Epithelial cell of proximal tubule (primary cell): ENCODE measurements at regions not wholly inside any gene's neighbourhood (a gene's known extent, or its start where the extent isn't known, plus 50 kb on each side); places are given as distances from the start of the nearest gene placed in this dataset.

Experiments used
- DNase-seq: peaks from one replicate; pipeline ENCODE4 v3.0.0-alpha.2; 2011; ENCODE audit warnings: low read depth
- H3K4me3 ChIP-seq: 2 replicates; pipeline ENCODE4 v1.5.1; 2011; ENCODE audit warnings: low read depth, mild to moderate bottlenecking, low read length
- TF ChIP-seq, protein P1 (sequence below): conservative IDR thresholded peaks from 2 replicates; pipeline ENCODE4 v1.5.1; 2012; ENCODE audit warnings: low read depth, mild to moderate bottlenecking, low read length

DNA sequence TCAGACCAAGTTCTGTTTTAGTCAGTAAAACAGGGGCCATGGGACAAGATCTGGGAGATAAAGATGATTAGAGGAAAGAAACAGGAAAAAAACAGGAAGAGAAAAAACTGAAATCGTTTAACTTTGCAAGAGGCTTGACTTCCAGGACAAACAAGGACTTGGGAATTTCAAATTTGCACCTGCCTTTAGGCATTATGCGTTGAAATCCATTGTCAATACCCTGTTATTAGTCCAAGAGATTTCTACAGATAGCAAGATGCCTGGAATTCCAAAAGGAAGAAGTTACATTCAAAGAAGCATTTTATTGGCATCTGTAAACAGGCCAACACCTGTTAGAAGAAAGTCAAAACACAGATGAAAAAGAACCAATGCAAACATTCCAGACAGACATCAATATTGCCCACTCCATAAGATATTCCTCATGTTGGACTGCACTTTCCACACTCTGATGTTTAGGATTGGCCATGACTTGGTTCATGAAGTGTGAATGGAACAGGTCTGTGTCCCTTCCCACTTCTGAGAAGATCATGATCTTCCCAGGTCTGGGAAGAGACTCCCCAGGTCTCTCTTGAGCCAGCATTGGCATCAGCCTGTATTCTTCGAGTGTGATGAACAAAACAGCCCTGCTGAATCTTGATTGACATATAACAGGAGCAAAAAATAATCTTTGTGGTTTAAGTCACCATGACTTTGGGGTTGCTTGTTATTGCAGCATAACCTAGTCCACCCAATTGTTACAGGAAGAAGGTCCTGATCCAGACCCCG, 181.4 kb upstream of the FN1 start:
- TF ChIP-seq, protein P1, sequence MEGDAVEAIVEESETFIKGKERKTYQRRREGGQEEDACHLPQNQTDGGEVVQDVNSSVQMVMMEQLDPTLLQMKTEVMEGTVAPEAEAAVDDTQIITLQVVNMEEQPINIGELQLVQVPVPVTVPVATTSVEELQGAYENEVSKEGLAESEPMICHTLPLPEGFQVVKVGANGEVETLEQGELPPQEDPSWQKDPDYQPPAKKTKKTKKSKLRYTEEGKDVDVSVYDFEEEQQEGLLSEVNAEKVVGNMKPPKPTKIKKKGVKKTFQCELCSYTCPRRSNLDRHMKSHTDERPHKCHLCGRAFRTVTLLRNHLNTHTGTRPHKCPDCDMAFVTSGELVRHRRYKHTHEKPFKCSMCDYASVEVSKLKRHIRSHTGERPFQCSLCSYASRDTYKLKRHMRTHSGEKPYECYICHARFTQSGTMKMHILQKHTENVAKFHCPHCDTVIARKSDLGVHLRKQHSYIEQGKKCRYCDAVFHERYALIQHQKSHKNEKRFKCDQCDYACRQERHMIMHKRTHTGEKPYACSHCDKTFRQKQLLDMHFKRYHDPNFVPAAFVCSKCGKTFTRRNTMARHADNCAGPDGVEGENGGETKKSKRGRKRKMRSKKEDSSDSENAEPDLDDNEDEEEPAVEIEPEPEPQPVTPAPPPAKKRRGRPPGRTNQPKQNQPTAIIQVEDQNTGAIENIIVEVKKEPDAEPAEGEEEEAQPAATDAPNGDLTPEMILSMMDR: no peak
- no peak for DNase-seq
- H3K4me3 ChIP-seq: no peak overlapping the region

DNA sequence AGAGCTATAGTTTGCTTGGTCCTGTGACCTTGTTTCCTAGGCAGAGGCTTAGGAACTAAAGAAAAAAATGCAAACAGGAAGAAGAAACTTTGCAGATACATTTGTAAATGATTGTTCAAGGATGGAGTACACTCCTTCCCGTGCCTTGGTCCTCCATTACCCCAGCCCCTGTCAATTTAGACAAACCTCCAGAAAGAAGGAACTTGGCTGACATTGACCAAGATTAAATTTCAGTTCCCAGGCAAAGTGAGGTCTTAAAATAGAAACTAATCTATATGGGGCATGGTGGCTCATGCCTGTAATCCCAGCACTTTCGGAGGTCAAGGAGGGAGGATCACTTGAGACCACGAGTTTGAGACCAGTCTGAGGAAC, 179.9 kb upstream of the FN1 start:
- DNase-seq: no peak
- no peak overlapping the region for H3K4me3 ChIP-seq
- TF ChIP-seq, protein P1: no peak

GRCh38 chr2:215615067-215615802, 179.4 kb upstream of the FN1 start:
- no peak overlapping the region for H3K4me3 ChIP-seq
- no peak for DNase-seq
- TF ChIP-seq, protein P1: no peak

DNA sequence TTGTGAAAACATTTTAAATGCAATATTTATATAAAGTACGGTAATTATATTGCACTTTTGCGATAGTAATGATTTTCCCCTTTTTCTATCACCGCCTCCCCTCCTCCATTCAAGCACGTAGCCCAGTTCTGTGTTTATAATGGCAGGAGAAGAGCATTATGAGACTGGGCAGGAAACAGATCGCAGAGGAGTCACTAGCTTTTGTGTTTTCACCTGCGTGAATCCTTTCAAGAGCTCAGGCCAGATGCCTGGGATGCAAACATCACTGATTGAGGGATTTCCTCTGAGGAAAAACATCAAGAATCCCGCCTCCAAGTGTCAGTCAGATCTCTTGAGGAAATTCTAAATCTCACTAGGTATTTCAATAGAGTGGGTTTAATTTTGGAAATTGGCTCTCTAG, 178.4 kb upstream of the FN1 start:
- no peak for DNase-seq
- TF ChIP-seq, protein P1: no peak
- no peak overlapping the region for H3K4me3 ChIP-seq

GRCh38 chr2:215613888-215614287, 178.0 kb upstream of the FN1 start:
- TF ChIP-seq, protein P1: no peak
- no peak for DNase-seq
- H3K4me3 ChIP-seq: no peak overlapping the region

DNA sequence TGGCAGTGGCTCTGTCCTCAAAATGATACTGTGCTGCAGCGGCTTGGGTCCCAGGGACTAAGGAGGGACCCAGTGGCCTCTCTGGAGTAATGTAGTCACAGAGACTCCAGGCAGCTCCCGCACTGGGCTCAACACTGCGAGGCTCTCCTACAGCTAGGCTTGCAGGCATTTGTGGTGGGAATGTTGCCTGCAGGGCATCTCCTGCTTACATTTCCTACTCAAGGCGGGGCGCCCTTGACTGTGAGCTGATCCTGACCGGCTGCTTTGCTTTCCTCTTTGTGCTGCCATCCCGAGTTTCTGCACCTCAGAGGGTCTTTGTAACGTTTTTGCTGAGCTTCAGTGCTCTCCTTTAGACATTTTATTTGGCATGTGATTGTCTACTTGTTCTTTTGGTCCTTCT, 177.4 kb upstream of the FN1 start:
- no peak for DNase-seq
- TF ChIP-seq, protein P1: no peak
- H3K4me3 ChIP-seq: no peak overlapping the region
